ACC112 (cell line): ENCODE measurements at regions not wholly inside any gene's neighbourhood (a gene's known extent, or its start where the extent isn't known, plus 50 kb on each side); places are given as distances from the start of the nearest gene placed in this dataset.
A peak's percentile ranks its signal among the peaks of the same experiment; 100 is the strongest.

Experiments
- H2AFZ ChIP-seq: fragments of 200-600 bp; sonication (generic); one replicate; pipeline ENCODE4 v1.6.0; 2017; ENCODE audit warnings: antibody characterized with exemption, low read length; ENCODE audit not compliant: unreplicated experiment
- H3K27ac ChIP-seq: fragments of 200-600 bp; sonication (generic); 2 replicates; pipeline ENCODE4 v1.5.1; 2014; ENCODE audit warnings: low read depth, mild to moderate bottlenecking, antibody characterized with exemption, low read length, moderate library complexity
- H3K27me3 ChIP-seq: fragments of 200-600 bp; sonication (generic); 2 replicates; pipeline ENCODE4 v1.6.1; 2014; ENCODE audit warnings: mild to moderate bottlenecking, antibody characterized with exemption, low read length, moderate library complexity, mixed read lengths; ENCODE audit not compliant: insufficient read depth
- H3K36me3 ChIP-seq: fragments of 200-600 bp; sonication (generic); 2 replicates; pipeline ENCODE4 v1.6.1; 2016; ENCODE audit warnings: mild to moderate bottlenecking, antibody characterized with exemption, low read length, moderate library complexity, mixed read lengths; ENCODE audit not compliant: insufficient read depth
- H3K4me1 ChIP-seq: fragments of 200-600 bp; sonication (generic); one replicate; pipeline ENCODE4 v1.6.1; 2016; ENCODE audit warnings: low read length, mixed read lengths; ENCODE audit not compliant: insufficient read depth, unreplicated experiment, control insufficient read depth
- H3K4me3 ChIP-seq: fragments of 200-600 bp; sonication (generic); 2 replicates; pipeline ENCODE4 v1.5.1; 2014; ENCODE audit warnings: mild to moderate bottlenecking, low read depth, low read length
- H3K79me2 ChIP-seq: fragments of 200-600 bp; sonication (generic); one replicate; pipeline ENCODE4 v1.6.0; 2016; ENCODE audit warnings: low read length; ENCODE audit not compliant: control insufficient read depth, unreplicated experiment, insufficient read depth

DNA sequence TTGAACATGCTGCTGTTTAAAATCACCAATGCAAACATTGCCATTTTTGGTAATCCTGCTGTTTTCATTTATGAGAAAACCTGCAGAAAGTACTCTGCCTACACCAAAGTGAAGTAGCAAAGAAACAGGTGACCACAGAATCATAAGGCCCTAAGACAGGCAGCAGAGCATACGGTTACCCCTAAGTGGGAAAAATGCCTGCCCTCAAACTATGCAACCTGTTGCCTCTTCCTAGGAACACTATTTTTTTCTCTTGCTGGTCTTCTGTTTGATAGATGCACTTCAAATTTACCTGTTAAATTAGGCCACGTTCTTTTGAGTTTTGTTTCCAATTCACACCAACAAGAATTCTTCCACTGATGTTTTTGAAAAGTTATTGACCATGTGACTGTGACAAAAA, 89.5 kb upstream of the RAB4A start:
- Histone ChIP-seq H3K4me3 (no peak overlapping the region), H3K27me3 (no peaks in the 10 kb centered on the region), H3K79me2 (no peaks in the 10 kb centered on the region), H3K4me1 (no peaks in the 10 kb centered on the region), H2AFZ (no peak overlapping the region), H3K36me3 (no peaks in the 10 kb centered on the region), H3K27ac (no peak overlapping the region)

DNA sequence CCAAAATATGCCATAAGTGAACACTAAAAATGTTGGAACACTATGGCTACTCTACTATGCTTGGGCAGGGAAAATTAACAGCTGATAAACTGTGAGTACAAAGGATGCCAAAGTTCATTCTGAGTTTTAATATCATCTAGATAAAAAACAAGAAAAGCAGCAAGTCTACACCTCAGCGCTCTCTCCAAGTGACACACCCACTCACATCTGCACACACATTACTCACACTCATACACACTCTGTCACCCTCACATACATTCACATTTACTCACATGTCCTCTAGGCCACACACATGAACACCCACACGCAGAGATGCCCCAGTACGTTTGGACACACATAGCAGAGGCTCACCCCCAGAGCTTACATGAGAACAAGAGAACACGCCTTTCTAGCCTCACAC, 87.3 kb upstream of the RAB4A start:
- H3K27ac ChIP-seq: no peak overlapping the region

DNA sequence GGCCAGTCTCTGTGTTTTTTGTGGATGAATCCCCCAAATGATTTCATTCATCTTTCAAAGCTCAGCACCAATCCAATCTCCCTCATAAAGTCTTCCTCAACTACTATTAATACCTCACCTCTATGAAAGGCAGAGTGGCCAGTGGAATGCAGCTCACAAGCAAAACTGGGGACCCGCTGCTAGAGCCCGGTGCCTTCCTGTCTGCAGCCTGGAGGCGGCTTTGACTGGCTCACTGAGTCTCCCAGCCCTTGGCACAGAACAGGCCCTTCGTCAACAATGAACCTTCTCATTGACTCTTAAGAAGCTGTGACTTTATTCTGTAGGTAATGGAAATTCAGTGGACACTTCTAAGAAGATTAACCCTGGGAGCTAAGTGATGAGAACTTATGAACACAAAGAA, 86.8 kb upstream of the RAB4A start:
- no peaks in the 10 kb centered on the region for H3K27me3 ChIP-seq
- H3K36me3 ChIP-seq: no peaks in the 10 kb centered on the region
- no peak overlapping the region for H2AFZ ChIP-seq
- no peaks in the 10 kb centered on the region for H3K79me2 ChIP-seq
- H3K27ac ChIP-seq: no peak overlapping the region
- H3K4me3 ChIP-seq: no peak overlapping the region
- no peaks in the 10 kb centered on the region for H3K4me1 ChIP-seq

More for the DNA sequence above, 87.3 kb upstream of the RAB4A start:
- no peaks in the 10 kb centered on the region for H3K79me2 ChIP-seq
- no peaks in the 10 kb centered on the region for H3K27me3 ChIP-seq
- no peak overlapping the region for H2AFZ ChIP-seq
- no peak overlapping the region for H3K4me3 ChIP-seq
- no peaks in the 10 kb centered on the region for H3K4me1 ChIP-seq
- no peaks in the 10 kb centered on the region for H3K36me3 ChIP-seq

DNA sequence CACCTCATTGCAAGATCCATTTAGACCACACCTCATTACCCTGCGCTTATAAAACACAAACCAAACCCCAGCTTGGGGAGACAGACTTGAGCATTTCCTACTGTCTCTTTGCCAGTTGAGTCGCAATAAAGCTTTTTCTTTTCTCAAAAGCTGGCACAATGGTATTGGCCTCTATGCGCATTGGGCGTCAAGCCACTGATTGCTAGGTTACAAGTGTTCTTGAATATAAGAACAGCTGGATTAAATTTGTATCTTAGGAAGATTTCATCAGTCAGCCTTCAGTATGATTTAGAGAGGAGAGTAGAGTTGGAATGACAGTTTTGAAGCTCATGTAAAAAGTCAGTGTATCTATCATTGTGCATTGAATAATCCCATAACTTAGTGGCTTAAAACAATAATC, 84.9 kb upstream of the RAB4A start:
- H3K27me3 ChIP-seq: no peaks in the 10 kb centered on the region
- H3K36me3 ChIP-seq: no peaks in the 10 kb centered on the region
- no peaks in the 10 kb centered on the region for H3K79me2 ChIP-seq
- H2AFZ ChIP-seq: no peak overlapping the region
- no peak overlapping the region for H3K27ac ChIP-seq
- no peak overlapping the region for H3K4me3 ChIP-seq
- peaks cover 10% of the 10 kb centered on the region for H3K4me1 ChIP-seq

DNA sequence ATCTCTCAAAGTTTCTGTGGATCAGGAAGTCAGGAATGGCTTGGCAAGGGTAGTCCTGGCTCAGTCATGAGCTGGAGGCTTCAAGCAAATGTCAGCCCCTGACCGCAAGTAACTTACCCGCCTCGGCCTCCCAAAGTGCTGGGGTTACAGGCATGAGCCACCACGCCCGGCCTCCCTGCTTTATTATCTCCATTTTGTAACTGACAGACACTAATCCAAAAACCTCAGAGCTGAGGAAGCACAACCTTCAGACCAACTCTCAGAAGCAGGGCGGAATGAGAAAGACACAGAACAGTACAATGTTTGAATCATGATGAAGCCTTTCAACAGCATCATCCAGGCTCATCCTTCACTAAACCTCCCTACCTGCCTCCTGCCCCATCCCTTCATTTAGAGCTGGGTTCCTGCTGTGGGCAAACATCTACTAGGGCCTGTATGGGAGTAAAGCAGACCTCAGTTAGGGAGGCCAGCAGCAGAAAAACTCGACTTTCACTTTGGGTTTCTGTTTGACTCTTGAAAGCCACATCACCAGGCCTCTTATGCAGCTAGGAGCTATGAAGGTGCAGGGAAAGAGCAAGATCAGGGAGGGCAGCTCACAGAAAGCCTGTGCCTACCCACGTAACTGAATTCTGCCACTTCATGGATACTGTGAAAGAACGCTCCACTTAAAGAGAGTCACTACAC, 84.4 kb upstream of the RAB4A start:
- no peak overlapping the region for H2AFZ ChIP-seq
- no peaks in the 10 kb centered on the region for H3K79me2 ChIP-seq
- H3K36me3 ChIP-seq: no peaks in the 10 kb centered on the region
- no peak overlapping the region for H3K27ac ChIP-seq
- peaks cover 16% of the 10 kb centered on the region for H3K4me1 ChIP-seq
- H3K27me3 ChIP-seq: no peaks in the 10 kb centered on the region
- H3K4me3 ChIP-seq: no peak overlapping the region

DNA sequence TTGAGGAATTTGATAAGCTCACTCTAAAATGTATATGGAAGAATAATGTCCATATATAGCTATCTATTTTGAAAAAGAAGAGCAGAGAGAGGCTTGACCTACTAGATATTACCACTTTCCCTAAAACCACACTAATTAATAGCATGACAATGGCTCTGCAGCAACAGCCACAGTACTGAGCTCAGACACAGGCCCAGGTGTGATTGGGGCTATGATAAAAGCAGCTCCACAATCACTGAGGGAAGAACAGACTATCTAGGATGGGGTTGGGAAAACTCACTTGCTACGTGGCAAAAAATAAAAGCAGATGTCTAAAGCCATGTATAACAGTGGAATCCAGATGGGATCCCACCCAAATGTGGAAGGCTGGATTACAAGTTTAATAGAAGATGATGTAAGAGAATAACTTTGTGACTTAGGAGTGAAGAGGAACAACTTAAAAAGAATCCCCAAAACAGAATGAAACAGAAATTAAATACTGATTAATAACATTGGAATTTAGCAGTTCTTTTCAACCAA, 80.8 kb upstream of the RAB4A start:
- no peak overlapping the region for H2AFZ ChIP-seq
- no peak overlapping the region for H3K4me3 ChIP-seq
- H3K27ac ChIP-seq: no peak overlapping the region
- H3K36me3 ChIP-seq: no peaks in the 10 kb centered on the region
- H3K27me3 ChIP-seq: no peaks in the 10 kb centered on the region
- no peaks in the 10 kb centered on the region for H3K79me2 ChIP-seq
- peaks cover 25% of the 10 kb centered on the region for H3K4me1 ChIP-seq

DNA sequence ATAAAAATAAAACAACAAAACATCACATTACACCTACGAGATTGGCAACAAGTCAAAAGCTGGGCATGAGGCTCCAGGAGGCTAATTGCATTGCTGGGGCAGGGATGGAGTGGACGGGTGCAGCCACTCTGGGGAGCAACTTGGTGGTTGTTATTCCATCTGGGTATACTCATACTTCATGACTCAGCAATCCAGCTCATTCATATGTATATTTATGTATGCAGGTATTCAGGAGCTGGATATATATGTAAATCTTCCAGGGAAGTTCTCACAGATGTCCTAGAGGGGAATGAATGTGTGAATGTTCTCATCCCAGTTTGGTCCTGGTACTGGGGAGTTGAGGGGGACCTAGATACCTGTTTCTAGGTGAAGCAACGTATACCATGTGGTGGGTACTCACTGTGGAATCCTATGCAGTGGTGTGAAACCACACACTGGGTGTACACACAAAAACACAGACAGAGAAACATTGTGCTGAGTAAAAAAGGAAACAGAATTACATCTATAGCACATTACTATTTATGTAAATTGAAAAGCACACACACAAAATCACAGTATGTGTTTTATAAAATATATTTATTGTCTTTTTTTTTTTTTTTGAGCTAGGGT, 79.7 kb upstream of the RAB4A start:
- Histone ChIP-seq H2AFZ (no peak overlapping the region), H3K27ac (peak overlapping the region; percentile 31; the same call in 1 of the 2 replicates)

DNA sequence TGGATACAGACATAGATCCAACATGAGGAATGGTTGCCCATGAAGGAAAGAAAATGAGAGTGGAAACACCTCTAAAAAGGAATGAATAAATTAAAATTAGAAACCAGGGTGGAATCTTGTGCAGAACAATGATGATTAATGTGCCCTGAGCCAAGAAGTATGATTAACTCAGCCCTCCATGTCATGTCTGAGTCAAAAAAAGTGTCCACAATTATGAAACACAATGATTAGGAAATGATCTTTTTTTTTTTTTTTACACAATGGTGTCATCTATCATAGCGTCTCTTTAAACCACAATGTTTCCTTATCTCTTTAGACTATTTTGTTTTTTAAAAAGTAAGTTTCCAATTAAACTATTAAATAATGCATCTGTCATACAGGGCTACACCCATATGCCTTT, 78.9 kb upstream of the RAB4A start:
- no peaks in the 10 kb centered on the region for H3K36me3 ChIP-seq
- peak overlapping the region; percentile 11; the same call in 1 of the 2 replicates for H3K27ac ChIP-seq
- H3K4me3 ChIP-seq: no peak overlapping the region
- no peaks in the 10 kb centered on the region for H3K27me3 ChIP-seq
- peaks cover 26% of the 10 kb centered on the region for H3K4me1 ChIP-seq
- no peaks in the 10 kb centered on the region for H3K79me2 ChIP-seq
- no peak overlapping the region for H2AFZ ChIP-seq

More for the DNA sequence above, 79.7 kb upstream of the RAB4A start:
- Histone ChIP-seq H3K27me3 (no peaks in the 10 kb centered on the region), H3K36me3 (no peaks in the 10 kb centered on the region), H3K4me1 (peaks cover 25% of the 10 kb centered on the region), H3K4me3 (no peak overlapping the region), H3K79me2 (no peaks in the 10 kb centered on the region)

DNA sequence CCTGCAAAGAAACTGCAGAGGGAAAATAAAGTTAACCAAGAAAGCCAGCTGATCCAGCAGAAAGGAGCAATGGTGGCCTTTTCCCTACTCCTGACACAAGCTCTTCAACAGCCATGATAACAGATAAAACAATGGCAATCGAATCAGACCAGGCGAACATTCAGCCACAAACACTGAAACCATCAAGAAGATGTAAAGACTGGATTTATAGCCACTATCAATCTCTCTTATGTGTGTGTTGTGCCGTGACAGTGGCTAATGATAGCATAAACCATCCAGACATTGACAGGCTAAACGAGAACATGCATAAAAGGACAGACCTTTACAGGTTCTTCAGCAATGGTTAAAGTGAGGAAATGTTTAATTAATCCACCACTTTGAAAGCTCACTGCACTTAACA, 78.1 kb upstream of the RAB4A start:
- Histone ChIP-seq H3K4me3 (no peak overlapping the region), H3K27ac (no peak overlapping the region), H2AFZ (no peak overlapping the region), H3K27me3 (no peaks in the 10 kb centered on the region), H3K36me3 (no peaks in the 10 kb centered on the region), H3K4me1 (peaks cover 28% of the 10 kb centered on the region), H3K79me2 (no peaks in the 10 kb centered on the region)

DNA sequence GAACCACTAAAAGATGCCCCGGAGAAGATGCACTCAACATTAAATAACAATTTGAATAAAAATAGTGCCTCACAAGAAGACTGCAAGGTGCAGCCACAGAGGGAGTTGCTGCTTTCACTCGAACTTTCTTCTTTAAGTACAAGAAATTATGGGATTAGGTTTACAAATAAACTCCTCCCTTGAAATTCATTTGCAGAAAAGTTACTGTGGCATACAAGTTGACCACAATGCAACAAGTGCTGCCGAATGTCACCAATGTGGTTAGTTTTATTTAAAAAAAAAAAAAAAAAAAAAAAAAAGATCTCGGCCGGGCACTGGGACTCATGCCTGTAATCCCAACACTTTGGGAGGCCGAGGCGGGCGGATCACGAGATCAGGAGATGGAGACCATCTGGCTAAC, 76.8 kb upstream of the RAB4A start:
- no peaks in the 10 kb centered on the region for H3K27me3 ChIP-seq
- no peak overlapping the region for H3K4me3 ChIP-seq
- no peaks in the 10 kb centered on the region for H3K79me2 ChIP-seq
- peaks cover 28% of the 10 kb centered on the region for H3K4me1 ChIP-seq
- H3K36me3 ChIP-seq: no peaks in the 10 kb centered on the region
- no peak overlapping the region for H3K27ac ChIP-seq
- no peak overlapping the region for H2AFZ ChIP-seq

DNA sequence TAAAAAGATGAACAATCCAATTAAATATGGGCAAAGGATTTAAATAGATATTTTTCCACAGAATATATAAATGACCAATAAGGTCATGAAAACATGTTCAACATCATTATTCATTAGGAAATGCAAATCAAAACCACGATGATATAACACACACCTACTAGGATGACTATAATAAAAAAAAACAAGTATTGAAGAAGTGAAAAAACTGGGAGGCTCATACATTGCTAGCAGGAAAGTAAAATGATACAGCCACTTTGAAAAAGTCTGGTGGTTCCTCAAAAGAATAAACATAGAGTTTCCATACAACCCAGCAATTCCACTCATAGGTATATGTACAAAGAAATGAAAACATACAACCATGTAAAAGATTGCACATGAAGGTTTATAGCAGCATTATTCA, 75.7 kb upstream of the RAB4A start:
- no peaks in the 10 kb centered on the region for H3K79me2 ChIP-seq
- H3K27me3 ChIP-seq: no peaks in the 10 kb centered on the region
- H2AFZ ChIP-seq: no peak overlapping the region
- H3K4me1 ChIP-seq: peaks cover 25% of the 10 kb centered on the region
- no peak overlapping the region for H3K27ac ChIP-seq
- H3K4me3 ChIP-seq: no peak overlapping the region
- H3K36me3 ChIP-seq: no peaks in the 10 kb centered on the region
